ENCODE measurements at regions not wholly inside any gene's neighbourhood (a gene's known extent, or its start where the extent isn't known, plus 50 kb on each side); places are given as distances from the start of the nearest gene placed in this dataset.
"Not testable (repeated sequence)": the region's sequence is repeated elsewhere in the genome, so short reads cannot be mapped to it uniquely, and the experiment has no call there.

GRCh38 chr3:190188197-190188596 lies 67.5 kb upstream of the P3H2 start:
- Histone ChIP-seq H3K27me3 (ENCODE audit: insufficient read depth, low read length, poor library complexity, severe bottlenecking) (no peaks in the 10 kb centered on the region), H3K4me3 (ENCODE audit: low read length) (no peak overlapping the region), H3K4me1 (ENCODE audit: insufficient read depth, low read length) (no peaks in the 10 kb centered on the region), H3K9me3 (ENCODE audit: low read length) (no peaks in the 10 kb centered on the region), H3K36me3 (ENCODE audit: insufficient read depth, low read length) (no peaks in the 10 kb centered on the region), H3K27ac (ENCODE audit: low read depth, low read length) (no peak overlapping the region)
- H3K4me3 Mint-ChIP-seq: no peak overlapping the region
- H3K27ac Mint-ChIP-seq: no peak overlapping the region
- DNase-seq: no peak
- peaks cover 0 to 2% of the 10 kb centered on the region in 2 donors for H3K27me3 Mint-ChIP-seq
- no peaks in the 10 kb centered on the region for H3K36me3 Mint-ChIP-seq
- no peaks in the 10 kb centered on the region for H3K4me1 Mint-ChIP-seq
- ChIA-PET POLR2A (no interaction called here), CTCF (no interaction called here)
- peaks cover 0 to 2% (median 0%) of the 10 kb centered on the region in 5 donors for H3K9me3 Mint-ChIP-seq

GRCh38 chr3:190183121-190183520 lies 62.4 kb upstream of the P3H2 start:
- no peak overlapping the region for H3K4me3 ChIP-seq (ENCODE audit: low read length)
- Mint-ChIP-seq H3K27me3 (peaks cover 2 to 4% of the 10 kb centered on the region in 2 donors), H3K36me3 (no peaks in the 10 kb centered on the region), H3K9me3 (peaks cover 0 to 2% (median 0%) of the 10 kb centered on the region in 5 donors), H3K4me1 (no peaks in the 10 kb centered on the region), H3K4me3 (no peak overlapping the region), H3K27ac (no peak overlapping the region)
- no peaks in the 10 kb centered on the region for H3K36me3 ChIP-seq (ENCODE audit: insufficient read depth, low read length)
- H3K27ac ChIP-seq (ENCODE audit: low read depth, low read length): no peak overlapping the region
- ChIA-PET CTCF (no interaction called here), POLR2A (no interaction called here)
- no peaks in the 10 kb centered on the region for H3K27me3 ChIP-seq (ENCODE audit: insufficient read depth, low read length, poor library complexity, severe bottlenecking)
- no peaks in the 10 kb centered on the region for H3K9me3 ChIP-seq (ENCODE audit: low read length)
- H3K4me1 ChIP-seq (ENCODE audit: insufficient read depth, low read length): no peaks in the 10 kb centered on the region
- no peak for DNase-seq

- H3K27me3 Mint-ChIP-seq: peaks cover 2 to 4% of the 10 kb centered on the region in 2 donors
- no peak overlapping the region for H3K27ac Mint-ChIP-seq
- ChIA-PET POLR2A (no interaction called here), CTCF (no interaction called here)
- H3K27ac ChIP-seq (ENCODE audit: low read depth, low read length): no peak overlapping the region
- H3K36me3 ChIP-seq (ENCODE audit: insufficient read depth, low read length): no peaks in the 10 kb centered on the region
- H3K27me3 ChIP-seq (ENCODE audit: insufficient read depth, low read length, poor library complexity, severe bottlenecking): no peaks in the 10 kb centered on the region
- no peak overlapping the region for H3K4me3 Mint-ChIP-seq
- H3K9me3 Mint-ChIP-seq: peaks cover 0 to 2% (median 0%) of the 10 kb centered on the region in 5 donors
- H3K36me3 Mint-ChIP-seq: no peaks in the 10 kb centered on the region
- no peak overlapping the region for H3K4me3 ChIP-seq (ENCODE audit: low read length)
- no peak for DNase-seq
- no peaks in the 10 kb centered on the region for H3K4me1 ChIP-seq (ENCODE audit: insufficient read depth, low read length)
- H3K9me3 ChIP-seq (ENCODE audit: low read length): no peaks in the 10 kb centered on the region
- H3K4me1 Mint-ChIP-seq: no peaks in the 10 kb centered on the region
Observed at GRCh38 chr3:190182418-190183043, 61.8 kb upstream of the P3H2 start.

GRCh38 chr3:190180268-190180667 lies 59.6 kb upstream of the P3H2 start:
- Mint-ChIP-seq H3K9me3 (no peaks in the 10 kb centered on the region), H3K4me3 (no peak overlapping the region), H3K27ac (no peak overlapping the region), H3K27me3 (peaks cover 0 to 13% of the 10 kb centered on the region in 2 donors), H3K4me1 (peaks cover 0 to 3% (median 0%) of the 10 kb centered on the region in 3 donors), H3K36me3 (no peaks in the 10 kb centered on the region)
- DNase-seq: no peak
- H3K4me3 ChIP-seq (ENCODE audit: low read length): no peak overlapping the region
- H3K27ac ChIP-seq (ENCODE audit: low read depth, low read length): no peak overlapping the region
- H3K4me1 ChIP-seq (ENCODE audit: insufficient read depth, low read length): no peaks in the 10 kb centered on the region
- CTCF ChIA-PET: no interaction called here
- H3K36me3 ChIP-seq (ENCODE audit: insufficient read depth, low read length): no peaks in the 10 kb centered on the region
- POLR2A ChIA-PET: interaction anchor here (0.6 kb wide), 1 partner anchor 1343 kb away, joined by 3 read pairs; no protein-coding TSS in a partner anchor
- H3K9me3 ChIP-seq (ENCODE audit: low read length): no peaks in the 10 kb centered on the region
- H3K27me3 ChIP-seq (ENCODE audit: insufficient read depth, low read length, poor library complexity, severe bottlenecking): no peaks in the 10 kb centered on the region

- ChIA-PET CTCF (no interaction called here), POLR2A (no interaction called here)
- Mint-ChIP-seq H3K27me3 (peaks cover 2 to 17% of the 10 kb centered on the region in 2 donors), H3K4me1 (peaks cover 0 to 3% (median 0%) of the 10 kb centered on the region in 3 donors), H3K9me3 (no peaks in the 10 kb centered on the region), H3K36me3 (no peaks in the 10 kb centered on the region), H3K27ac (no peak overlapping the region), H3K4me3 (no peak overlapping the region)
- no peaks in the 10 kb centered on the region for H3K9me3 ChIP-seq (ENCODE audit: low read length)
- DNase-seq: no peak
- H3K36me3 ChIP-seq (ENCODE audit: insufficient read depth, low read length): no peaks in the 10 kb centered on the region
- H3K4me3 ChIP-seq (ENCODE audit: low read length): no peak overlapping the region
- no peaks in the 10 kb centered on the region for H3K27me3 ChIP-seq (ENCODE audit: insufficient read depth, low read length, poor library complexity, severe bottlenecking)
- no peak overlapping the region for H3K27ac ChIP-seq (ENCODE audit: low read depth, low read length)
- no peaks in the 10 kb centered on the region for H3K4me1 ChIP-seq (ENCODE audit: insufficient read depth, low read length)
Observed at GRCh38 chr3:190178779-190179178, 58.1 kb upstream of the P3H2 start.

GRCh38 chr3:190176933-190177525 lies 56.3 kb upstream of the P3H2 start:
- H3K4me1 ChIP-seq (ENCODE audit: insufficient read depth, low read length); H3K4me3 Mint-ChIP-seq; H3K27ac ChIP-seq (ENCODE audit: low read depth, low read length); CTCF ChIA-PET; H3K9me3 ChIP-seq (ENCODE audit: low read length); DNase-seq; POLR2A ChIA-PET; H3K9me3 Mint-ChIP-seq; H3K4me1 Mint-ChIP-seq; H3K27me3 ChIP-seq (ENCODE audit: insufficient read depth, low read length, poor library complexity, severe bottlenecking); H3K27ac Mint-ChIP-seq; H3K4me3 ChIP-seq (ENCODE audit: low read length); H3K36me3 ChIP-seq (ENCODE audit: insufficient read depth, low read length); H3K36me3 Mint-ChIP-seq: not testable (repeated sequence)
- peaks cover 2 to 18% of the 10 kb centered on the region in 2 donors for H3K27me3 Mint-ChIP-seq

- H3K4me1 Mint-ChIP-seq; DNase-seq; POLR2A ChIA-PET; H3K4me3 ChIP-seq (ENCODE audit: low read length); CTCF ChIA-PET; H3K36me3 Mint-ChIP-seq; H3K36me3 ChIP-seq (ENCODE audit: insufficient read depth, low read length); H3K27ac Mint-ChIP-seq; H3K4me1 ChIP-seq (ENCODE audit: insufficient read depth, low read length); H3K9me3 ChIP-seq (ENCODE audit: low read length); H3K4me3 Mint-ChIP-seq; H3K27ac ChIP-seq (ENCODE audit: low read depth, low read length); H3K9me3 Mint-ChIP-seq; H3K27me3 ChIP-seq (ENCODE audit: insufficient read depth, low read length, poor library complexity, severe bottlenecking): not testable (repeated sequence)
- peaks cover 2 to 23% of the 10 kb centered on the region in 2 donors for H3K27me3 Mint-ChIP-seq
Observed at GRCh38 chr3:190176106-190176505, 55.4 kb upstream of the P3H2 start.

- Histone ChIP-seq H3K36me3 (ENCODE audit: insufficient read depth, low read length) (no peaks in the 10 kb centered on the region), H3K27me3 (ENCODE audit: insufficient read depth, low read length, poor library complexity, severe bottlenecking) (no peaks in the 10 kb centered on the region), H3K4me3 (ENCODE audit: low read length) (no peak overlapping the region), H3K9me3 (ENCODE audit: low read length) (no peaks in the 10 kb centered on the region), H3K4me1 (ENCODE audit: insufficient read depth, low read length) (no peaks in the 10 kb centered on the region), H3K27ac (ENCODE audit: low read depth, low read length) (no peak overlapping the region)
- H3K36me3 Mint-ChIP-seq: no peaks in the 10 kb centered on the region
- DNase-seq: no peak
- CTCF ChIA-PET: no interaction called here
- H3K4me3 Mint-ChIP-seq: no peak overlapping the region
- no peak overlapping the region for H3K27ac Mint-ChIP-seq
- H3K9me3 Mint-ChIP-seq: peaks cover 0 to 2% (median 0%) of the 10 kb centered on the region in 5 donors
- POLR2A ChIA-PET: no interaction called here
- peaks cover 0 to 3% (median 2%) of the 10 kb centered on the region in 3 donors for H3K4me1 Mint-ChIP-seq
- H3K27me3 Mint-ChIP-seq: peaks cover 2 to 23% of the 10 kb centered on the region in 2 donors
Observed at GRCh38 chr3:190175490-190175889, 54.8 kb upstream of the P3H2 start.
